GM12892 (cell line): ENCODE measurements at regions not wholly inside any gene's neighbourhood (a gene's known extent, or its start where the extent isn't known, plus 50 kb on each side); places are given as distances from the start of the nearest gene placed in this dataset.

Source experiments
- POLR2AphosphoS5 ChIP-seq: IDR thresholded peaks from 2 replicates; pipeline ENCODE4 v1.6.1; 2011; ENCODE audit warnings: low read depth, low read length, control low read depth
- TAF1 ChIP-seq: IDR thresholded peaks from 2 replicates; pipeline ENCODE4 v1.6.1; 2011; ENCODE audit warnings: low read depth, mild to moderate bottlenecking, control low read depth, low read length, borderline replicate concordance

- TF ChIP-seq TAF1 (no peak), POLR2AphosphoS5 (no peak)
Measured at GRCh38 chr7:81236560-81236959, 317.7 kb upstream of the SEMA3C start.
